Mesenteric fat pad (tissue), 1 donor: ENCODE measurements at regions not wholly inside any gene's neighbourhood (a gene's known extent, or its start where the extent isn't known, plus 50 kb on each side); places are given as distances from the start of the nearest gene placed in this dataset.
"Not testable (repeated sequence)": the region's sequence is repeated elsewhere in the genome, so short reads cannot be mapped to it uniquely, and the experiment has no call there.

ENCODE experiments used
- DNase-seq: peaks from one replicate; pipeline ENCODE4 v3.0.0-alpha.2; 2020; ENCODE audit warnings: low spot score
- donor health status: DM: yes; HTN: yes; CAD: no.

DNA sequence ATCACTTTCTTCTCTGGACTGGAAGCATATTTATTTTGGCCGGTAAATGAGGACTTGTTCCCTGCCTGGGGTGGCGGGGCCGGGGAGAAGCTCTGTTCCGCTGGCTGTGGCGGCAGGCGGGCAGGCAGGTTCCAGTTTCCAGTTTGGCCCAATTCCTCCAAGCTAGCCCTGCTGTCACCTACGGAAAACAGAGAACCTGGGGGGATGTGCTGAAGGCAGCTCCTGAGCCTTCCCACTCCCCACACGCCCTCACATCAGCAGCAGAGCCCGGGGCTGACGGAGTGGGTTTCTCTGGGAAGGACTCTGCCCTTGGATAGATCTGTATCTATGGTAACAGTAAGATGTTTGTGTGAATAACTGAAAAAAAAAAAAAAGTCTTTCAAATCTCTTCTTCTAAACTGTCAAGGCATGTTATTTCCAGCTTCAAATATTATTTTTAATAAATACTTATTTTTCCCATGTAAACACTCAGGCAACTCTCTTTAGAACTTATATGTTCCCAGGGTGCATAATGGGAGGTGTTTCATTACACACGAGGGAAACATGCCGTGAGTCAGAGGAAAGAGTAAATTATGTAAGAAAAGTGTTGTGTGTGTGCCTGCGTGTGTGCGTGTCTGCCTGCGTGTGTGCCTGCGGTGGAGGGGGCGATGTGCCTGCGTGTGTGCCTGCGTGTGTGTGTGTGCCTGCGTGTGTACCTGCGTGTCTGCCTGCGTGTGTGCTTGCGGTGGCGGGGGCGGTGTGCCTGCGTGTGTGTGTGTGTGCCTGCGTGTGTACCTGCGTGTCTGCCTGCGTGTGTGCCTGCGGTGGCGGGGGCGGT lies 116.1 kb upstream of the ZNF516 start:
- DNase-seq, result no peak

DNA sequence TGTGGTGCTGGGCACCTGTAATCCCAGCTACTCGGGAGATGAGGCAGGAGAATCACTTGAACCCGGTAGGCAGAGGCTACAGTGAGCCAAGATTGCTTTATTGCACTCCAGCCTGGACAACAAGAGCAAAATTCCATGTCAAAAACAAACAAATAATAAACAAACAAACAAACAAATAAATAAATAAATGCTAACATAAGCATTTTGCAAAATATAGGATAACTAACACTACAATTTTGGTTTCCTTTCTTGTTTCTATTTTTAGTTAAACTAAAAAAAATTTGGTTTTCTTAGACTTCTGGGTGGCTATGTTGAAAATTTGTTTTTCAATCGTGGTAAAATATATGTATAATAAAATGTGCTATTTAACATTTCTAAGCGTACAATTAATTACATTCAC lies 115.0 kb upstream of the ZNF516 start:
- no peak for DNase-seq

GRCh38 chr18:76605341-76605929 lies 110.4 kb upstream of the ZNF516 start:
- no peak for DNase-seq

GRCh38 chr18:76604935-76605240 lies 109.8 kb upstream of the ZNF516 start:
- no peak for DNase-seq

GRCh38 chr18:76604108-76604934 lies 109.3 kb upstream of the ZNF516 start:
- DNase-seq, result no peak

DNA sequence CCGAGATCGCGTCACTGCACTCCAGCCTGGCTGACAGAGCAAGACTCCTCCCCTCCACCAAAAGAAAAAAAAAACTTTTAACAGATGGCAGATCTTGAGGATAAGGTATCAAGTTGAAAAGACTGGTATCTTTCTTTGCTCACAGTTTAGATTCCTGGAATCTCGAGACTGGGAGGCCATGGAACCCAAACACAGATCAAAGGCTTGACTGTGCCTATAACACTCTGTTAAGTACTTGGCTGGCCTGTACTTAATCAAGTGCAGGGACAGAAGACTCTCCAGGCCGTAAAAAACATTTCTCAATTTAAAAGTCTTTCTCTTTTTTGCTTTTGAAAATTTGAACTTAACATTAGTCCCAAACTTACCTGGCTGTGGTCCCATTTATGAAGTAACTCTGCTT lies 107.1 kb upstream of the ZNF516 start:
- no peak for DNase-seq

DNA sequence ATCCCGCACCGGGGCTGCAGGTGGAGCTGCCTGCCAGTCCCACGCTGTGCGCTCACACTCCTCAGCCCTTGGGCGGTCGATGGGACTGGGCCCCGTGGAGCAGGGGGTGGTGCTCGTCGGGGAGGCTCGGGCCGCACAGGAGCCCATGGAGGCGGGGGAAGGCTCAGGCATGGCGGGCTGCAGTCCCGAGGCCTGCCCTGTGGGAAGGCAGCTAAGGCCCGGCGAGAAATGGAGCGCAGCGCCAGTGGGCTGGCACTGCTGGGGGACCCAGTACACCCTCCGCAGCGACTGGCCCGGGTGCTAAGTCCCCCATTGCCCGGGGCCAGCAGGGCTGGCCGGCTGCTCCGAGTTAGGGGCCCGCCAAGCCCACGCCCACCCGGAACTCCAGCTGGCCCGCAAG lies 105.0 kb upstream of the ZNF516 start:
- not testable (repeated sequence) for DNase-seq

GRCh38 chr18:76594966-76595365 lies 99.9 kb upstream of the ZNF516 start:
- DNase-seq, result no peak

GRCh38 chr18:76593843-76594242 lies 98.8 kb upstream of the ZNF516 start:
- DNase-seq, result no peak

- DNase-seq, result no peak
These were observed 97.9 kb upstream of the ZNF516 start for GRCh38 chr18:76592981-76593381.

DNA sequence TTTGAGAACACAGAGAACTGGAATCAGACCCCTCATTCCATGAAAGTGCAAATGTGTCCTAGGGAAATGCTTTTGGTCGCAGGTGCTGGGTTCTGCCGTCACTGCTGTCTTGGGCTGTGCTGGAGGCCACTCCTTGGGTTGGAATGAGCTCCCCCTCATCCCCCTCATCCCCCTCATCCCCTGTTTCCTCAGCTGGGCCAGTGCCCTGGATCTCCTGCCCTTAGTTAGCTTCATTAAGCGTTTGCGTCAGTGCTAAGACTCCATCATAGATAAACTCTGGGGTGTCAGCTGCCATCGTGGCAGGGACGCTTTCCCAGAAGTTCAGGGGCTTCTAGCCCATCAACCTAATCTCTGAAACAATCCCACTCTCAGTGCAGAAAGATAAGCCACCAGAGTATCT lies 97.1 kb upstream of the ZNF516 start:
- no peak for DNase-seq

DNA sequence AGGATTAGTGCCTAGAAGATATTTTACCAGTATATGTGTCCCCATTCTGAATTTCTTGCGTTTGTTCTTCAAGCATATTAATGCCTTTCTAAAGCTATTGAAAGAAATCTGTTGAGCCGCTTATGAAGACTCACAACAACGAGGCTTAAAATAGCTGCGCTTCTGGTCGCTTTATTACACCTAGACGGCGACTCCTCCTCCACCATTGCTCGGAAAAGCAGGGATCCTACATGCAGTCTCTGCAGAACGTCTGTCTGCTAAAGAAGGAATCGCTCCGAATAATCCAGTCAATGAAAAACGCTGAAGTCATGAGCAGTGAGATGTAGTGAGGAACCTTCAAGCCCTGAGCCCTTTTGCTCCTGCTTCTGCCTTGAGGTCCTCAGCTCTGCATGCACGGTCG lies 94.8 kb upstream of the ZNF516 start:
- no peak for DNase-seq

DNA sequence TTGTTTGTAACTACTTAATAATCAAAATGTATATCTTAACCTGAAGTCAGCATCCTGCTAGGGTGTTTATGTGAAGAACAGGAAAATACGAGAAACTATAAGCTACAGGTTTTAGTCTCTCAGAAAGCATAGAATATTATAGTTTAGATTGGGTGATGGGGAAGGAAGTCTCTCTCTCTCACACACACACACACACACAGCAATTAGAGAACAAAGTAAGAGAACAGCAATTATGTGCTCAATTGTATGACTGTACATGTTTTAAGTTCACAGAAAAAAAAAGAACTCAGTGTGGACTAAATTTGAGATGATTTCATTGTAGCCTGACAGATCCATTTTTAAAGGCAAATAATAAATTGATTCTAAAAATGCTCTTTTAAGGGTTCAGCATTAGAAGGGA lies 94.3 kb upstream of the ZNF516 start:
- DNase-seq, result no peak

DNA sequence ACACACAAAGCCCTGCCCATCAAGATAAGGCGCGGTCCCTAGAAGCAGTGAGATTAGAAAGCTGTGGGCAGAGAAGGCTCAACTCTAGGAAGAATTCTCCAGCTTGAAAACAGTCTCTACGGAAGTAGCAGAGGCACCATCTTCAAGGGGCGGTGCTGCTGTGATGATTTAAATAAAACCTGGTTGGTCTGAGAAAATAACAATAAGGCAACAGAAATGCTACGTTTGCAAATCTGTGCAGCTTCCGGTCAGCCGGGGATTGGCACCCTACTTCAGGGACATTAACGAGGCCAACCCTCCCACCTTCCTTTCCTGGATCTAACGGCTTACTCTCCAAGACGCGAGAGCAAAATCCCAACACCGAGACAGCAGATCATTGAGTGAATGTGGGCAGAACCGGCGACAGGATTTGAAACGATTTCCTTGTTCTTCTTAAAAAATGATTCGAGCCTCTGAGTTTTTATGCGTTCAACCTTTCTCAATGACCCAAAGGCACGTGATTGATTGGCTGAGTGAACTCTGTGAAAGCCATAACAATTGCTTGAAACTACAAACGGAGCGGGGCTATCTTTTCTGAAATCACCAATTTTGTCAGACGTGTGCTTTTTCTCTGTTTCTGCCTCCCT lies 93.7 kb upstream of the ZNF516 start:
- DNase-seq, result no peak

- no peak for DNase-seq
These were observed 92.8 kb upstream of the ZNF516 start for GRCh38 chr18:76587879-76588271.

DNA sequence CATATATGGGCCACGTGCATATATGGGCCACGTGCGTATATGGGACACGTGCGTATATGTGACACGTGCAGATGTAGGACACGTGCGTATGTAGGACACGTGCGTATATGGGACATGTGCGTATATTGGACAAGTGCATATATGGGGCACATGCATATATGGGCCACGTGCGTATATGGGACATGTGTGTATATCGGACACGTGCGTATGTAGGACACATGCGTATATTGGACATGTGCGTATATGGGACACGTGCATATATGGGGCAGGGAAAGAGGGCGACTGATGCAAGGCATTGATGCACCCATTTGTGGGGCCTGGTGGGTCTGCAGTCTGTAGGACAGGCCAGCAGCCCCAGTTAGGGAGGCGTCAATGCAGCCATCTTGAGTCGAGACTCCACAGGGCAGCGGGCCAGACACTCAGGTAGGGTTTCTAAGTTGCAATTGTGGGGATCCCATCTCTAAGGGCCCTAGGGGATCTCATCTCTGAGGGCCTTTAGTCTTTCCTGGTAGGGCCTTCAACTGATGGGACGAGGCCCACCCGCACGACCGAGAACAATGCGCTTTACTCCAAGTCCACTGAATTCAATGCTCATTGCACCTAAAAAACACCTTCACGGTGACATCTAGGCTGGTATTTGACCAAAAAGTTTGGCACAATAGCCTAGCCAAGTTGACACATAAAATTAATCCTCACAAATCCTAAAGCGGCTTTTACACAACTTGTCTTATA lies 92.3 kb upstream of the ZNF516 start:
- no peak for DNase-seq

DNA sequence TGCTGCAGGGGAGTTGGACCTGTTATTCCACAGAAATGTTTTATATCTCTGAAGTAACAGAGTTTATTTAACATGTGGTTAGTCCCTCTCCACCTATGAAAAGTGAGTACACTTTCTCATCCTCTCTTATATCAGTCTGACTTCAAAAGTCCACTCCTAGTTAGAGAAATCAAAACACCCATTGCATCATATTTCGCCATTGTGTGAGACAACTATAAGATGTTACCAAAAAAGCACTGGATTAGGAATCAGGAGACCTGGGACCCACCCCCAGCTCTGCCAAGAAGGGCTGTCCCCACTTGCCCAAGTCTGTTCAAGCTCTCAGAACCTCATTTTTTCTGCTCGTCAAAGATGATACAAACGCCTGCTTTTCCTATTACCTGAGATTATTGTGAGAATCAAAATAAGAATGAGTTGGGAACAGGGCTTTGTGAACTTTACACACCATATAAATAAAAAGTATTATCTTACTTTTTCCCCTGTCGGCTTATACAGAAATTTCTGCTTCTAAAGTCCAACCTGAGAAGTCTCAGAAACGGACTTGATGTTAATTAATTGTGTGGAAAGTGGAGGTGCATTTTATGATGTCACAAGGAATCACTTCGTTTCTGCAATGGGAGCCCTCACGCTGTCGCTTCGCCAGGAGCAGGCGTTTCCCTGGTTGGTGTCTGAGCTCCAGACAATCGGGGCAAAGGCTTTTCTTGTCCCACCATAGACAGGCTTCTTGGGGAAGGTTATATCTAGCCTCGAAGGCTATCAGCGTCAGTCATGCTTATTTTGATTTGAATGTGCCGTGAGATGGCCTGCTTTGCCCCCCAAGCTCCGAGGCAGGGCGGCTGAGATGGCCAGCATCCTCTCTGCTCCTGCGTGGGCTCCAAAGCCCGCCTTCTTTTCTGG lies 89.6 kb upstream of the ZNF516 start:
- no peak for DNase-seq

- no peak for DNase-seq
These were observed 86.2 kb upstream of the ZNF516 start for GRCh38 chr18:76581261-76581660.

DNA sequence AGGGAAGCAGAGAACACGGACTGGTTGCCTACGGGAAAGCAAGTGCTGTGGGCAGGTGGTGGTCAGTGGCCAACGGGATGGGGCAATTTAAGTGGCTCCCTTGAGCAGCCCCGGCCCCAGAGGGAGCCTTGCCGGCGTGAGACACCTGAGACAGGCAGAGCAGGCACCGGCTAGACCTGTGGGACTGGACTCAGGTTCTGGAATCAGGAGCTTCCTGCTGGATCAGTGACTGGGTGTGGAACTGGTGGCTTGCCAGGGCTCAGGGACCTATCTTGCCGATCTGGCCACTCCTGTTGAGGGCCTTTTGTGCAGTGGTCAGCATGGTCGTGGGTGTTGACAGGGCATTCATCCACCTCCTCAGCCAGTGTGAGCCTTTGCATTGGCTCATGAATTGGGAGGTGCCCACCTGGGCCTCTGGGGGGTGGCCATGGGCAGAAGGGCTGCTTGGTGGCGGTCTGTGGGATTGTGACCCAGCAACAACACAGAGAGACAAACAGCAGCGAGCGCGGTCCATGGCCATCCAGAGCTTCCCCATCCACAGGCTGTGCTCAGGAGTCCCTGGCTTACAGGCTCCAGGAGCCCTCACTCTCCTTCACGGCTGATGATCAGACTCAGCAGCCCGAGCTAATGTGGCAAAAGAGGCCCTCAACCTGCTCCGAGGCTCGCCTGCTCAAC lies 85.4 kb upstream of the ZNF516 start:
- no peak for DNase-seq

- no peak for DNase-seq
These were observed 84.3 kb upstream of the ZNF516 start for GRCh38 chr18:76579301-76579695.
